Activated CD8-positive, alpha-beta T cell treated with anti-CD3 and anti-CD28 coated beads, Interleukin-2, amount 10 ng/mL, durations not matched to agents 7 days and 5 days (primary cell): ENCODE measurements at regions not wholly inside any gene's neighbourhood (a gene's known extent, or its start where the extent isn't known, plus 50 kb on each side); places are given as distances from the start of the nearest gene placed in this dataset.

Experiments
- ATAC-seq: fragments of 150-1000 bp; cut with Tn5 transposase; one replicate; pipeline ENCODE4 v1.10.0; 2021; ENCODE audit warnings: moderate library complexity
- CTCF ChIA-PET: fragments of 350-600 bp; sonication (Branson Sonifier 250); formaldehyde crosslinking; loops from one replicate; lab custom pipeline; 2021; ENCODE audit warnings: antibody characterized with exemption; lab: Charles Lee
- POLR2A ChIA-PET: fragments of 350-600 bp; sonication (Branson Sonifier 250); formaldehyde crosslinking; loops from one replicate; lab custom pipeline; 2021; ENCODE audit warnings: antibody characterized with exemption; lab: Charles Lee
- DNase-seq: peaks from one replicate; pipeline ENCODE4 v3.0.0-alpha.2; 2020
- H3K27ac Mint-ChIP-seq: one replicate; pipeline ENCODE4 v1.8.0; 2021; ENCODE audit warnings: mild to moderate bottlenecking, mixed read lengths
- H3K27me3 Mint-ChIP-seq: one replicate; pipeline ENCODE4 v1.8.0; 2021; ENCODE audit warnings: low read depth, mixed read lengths
- H3K36me3 Mint-ChIP-seq: one replicate; pipeline ENCODE4 v1.8.0; 2021; ENCODE audit warnings: low read depth, mixed read lengths
- H3K4me1 Mint-ChIP-seq: one replicate; pipeline ENCODE4 v1.8.0; 2021; ENCODE audit warnings: low read depth, mixed read lengths
- H3K4me3 Mint-ChIP-seq: one replicate; pipeline ENCODE4 v1.8.0; 2021; ENCODE audit warnings: mild to moderate bottlenecking, mixed read lengths
- H3K9me3 Mint-ChIP-seq: one replicate; pipeline ENCODE4 v1.8.0; 2022; ENCODE audit warnings: mixed read lengths; ENCODE audit not compliant: insufficient read depth

GRCh38 chr2:8525582-8526402 is 156.1 kb upstream of the ID2 start:
- DNase-seq (no peak), ATAC-seq (no peak)
- POLR2A ChIA-PET = interaction anchor here (0.9 to 1.7 kb wide), 2 partner anchors 12 to 156 kb away, joined by 5 read pairs; partner anchors contain the start of gene ID2
- Mint-ChIP-seq H3K9me3 (peaks cover 11% of the 10 kb centered on the region), H3K36me3 (peaks cover 28% of the 10 kb centered on the region), H3K27me3 (no peaks in the 10 kb centered on the region), H3K4me1 (peaks cover 79% of the 10 kb centered on the region), H3K27ac (peak overlapping the region; percentile 50), H3K4me3 (no peak overlapping the region)
- CTCF ChIA-PET = interaction anchor here (0.9 to 1.4 kb wide), 2 partner anchors 11 to 19 kb away, joined by 3 to 4 read pairs; no protein-coding TSS in a partner anchor

DNA sequence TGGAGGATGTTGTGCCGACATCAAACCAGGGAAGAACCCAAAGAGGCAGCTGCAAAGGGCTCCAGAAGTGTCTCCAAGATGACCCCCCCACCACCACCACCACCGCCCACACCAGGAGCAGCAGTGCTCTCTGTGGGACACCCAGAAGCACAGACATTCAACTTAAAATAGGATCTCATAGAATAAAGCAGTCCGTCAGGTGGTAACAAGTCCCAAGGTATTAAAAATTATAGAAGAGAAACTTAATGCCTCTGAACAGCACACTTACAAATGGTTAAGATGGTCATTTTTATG is 155.5 kb upstream of the ID2 start:
- H3K36me3 Mint-ChIP-seq = peaks cover 33% of the 10 kb centered on the region
- peaks cover 17% of the 10 kb centered on the region for H3K9me3 Mint-ChIP-seq
- CTCF ChIA-PET = interaction anchor here (0.9 to 1.4 kb wide), 2 partner anchors 10 to 19 kb away, joined by 3 to 4 read pairs; no protein-coding TSS in a partner anchor
- POLR2A ChIA-PET = interaction anchor here (1.7 kb wide), 1 partner anchor 12 kb away, joined by 5 read pairs; no protein-coding TSS in a partner anchor
- no peak for DNase-seq
- H3K4me3 Mint-ChIP-seq = no peak overlapping the region
- H3K27ac Mint-ChIP-seq = peak overlapping the region; percentile 50
- peaks cover 73% of the 10 kb centered on the region for H3K4me1 Mint-ChIP-seq
- ATAC-seq = no peak
- no peaks in the 10 kb centered on the region for H3K27me3 Mint-ChIP-seq

GRCh38 chr2:8527031-8527430 is 154.8 kb upstream of the ID2 start:
- Mint-ChIP-seq H3K4me1 (peaks cover 66% of the 10 kb centered on the region), H3K36me3 (peaks cover 33% of the 10 kb centered on the region), H3K4me3 (no peak overlapping the region), H3K27me3 (no peaks in the 10 kb centered on the region), H3K9me3 (peaks cover 23% of the 10 kb centered on the region), H3K27ac (no peak overlapping the region)
- no peak for ATAC-seq
- ChIA-PET POLR2A (no interaction called here), CTCF (no interaction called here)
- DNase-seq = no peak

- POLR2A ChIA-PET = no interaction called here
- no peak overlapping the region for H3K4me3 Mint-ChIP-seq
- CTCF ChIA-PET = no interaction called here
- H3K4me1 Mint-ChIP-seq = peaks cover 60% of the 10 kb centered on the region
- DNase-seq (no peak), ATAC-seq (no peak)
- peaks cover 30% of the 10 kb centered on the region for H3K36me3 Mint-ChIP-seq
- no peaks in the 10 kb centered on the region for H3K27me3 Mint-ChIP-seq
- H3K9me3 Mint-ChIP-seq = peaks cover 26% of the 10 kb centered on the region
- H3K27ac Mint-ChIP-seq = no peak overlapping the region
Observed at GRCh38 chr2:8527676-8528075, 154.2 kb upstream of the ID2 start.

- Mint-ChIP-seq H3K27ac (no peak overlapping the region), H3K27me3 (no peaks in the 10 kb centered on the region), H3K4me3 (no peak overlapping the region), H3K4me1 (peaks cover 48% of the 10 kb centered on the region), H3K36me3 (peaks cover 24% of the 10 kb centered on the region), H3K9me3 (peaks cover 26% of the 10 kb centered on the region)
- ATAC-seq (no peak), DNase-seq (no peak)
- ChIA-PET POLR2A (no interaction called here), CTCF (interaction anchor here (1.0 to 1.4 kb wide), 3 partner anchors 9 to 23 kb away, joined by 3 to 5 read pairs (median 3); no protein-coding TSS in a partner anchor)
Observed at GRCh38 chr2:8528863-8529262, 153.0 kb upstream of the ID2 start.

- DNase-seq = no peak
- no peak for ATAC-seq
- Mint-ChIP-seq H3K27me3 (no peaks in the 10 kb centered on the region), H3K4me3 (no peak overlapping the region), H3K27ac (peak overlapping the region; percentile 18), H3K9me3 (peaks cover 26% of the 10 kb centered on the region), H3K4me1 (peaks cover 39% of the 10 kb centered on the region), H3K36me3 (peaks cover 22% of the 10 kb centered on the region)
- CTCF ChIA-PET = interaction anchor here (1.1 to 1.4 kb wide), 2 partner anchors 8 to 14 kb away, joined by 3 to 5 read pairs; no protein-coding TSS in a partner anchor
- POLR2A ChIA-PET = interaction anchor here (0.7 kb wide), 1 partner anchor 24 kb away, joined by 3 read pairs; no protein-coding TSS in a partner anchor
Observed at GRCh38 chr2:8529706-8530277, 152.1 kb upstream of the ID2 start.

DNA sequence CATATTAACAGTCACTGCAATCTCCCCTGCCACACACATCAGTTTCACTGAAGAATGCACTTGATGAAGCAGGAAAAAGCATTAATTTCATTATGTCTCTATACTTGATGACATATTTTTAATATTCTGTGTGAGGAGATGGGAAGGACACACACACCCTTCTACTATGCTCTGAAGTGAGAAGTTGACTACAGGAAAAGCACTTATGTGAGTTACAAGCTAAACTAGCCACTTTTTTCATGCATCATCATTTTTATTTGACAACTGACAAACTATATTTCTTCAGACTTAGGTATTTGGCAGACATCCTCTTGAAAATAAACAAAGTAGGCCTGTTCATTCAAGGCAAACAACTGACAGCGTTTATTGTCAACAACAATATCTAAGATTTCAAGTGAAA is 150.4 kb upstream of the ID2 start:
- Mint-ChIP-seq H3K27me3 (no peaks in the 10 kb centered on the region), H3K4me1 (peaks cover 36% of the 10 kb centered on the region), H3K36me3 (peaks cover 22% of the 10 kb centered on the region), H3K4me3 (no peak overlapping the region), H3K9me3 (peaks cover 26% of the 10 kb centered on the region), H3K27ac (no peak overlapping the region)
- CTCF ChIA-PET = interaction anchor here (2.6 kb wide), 1 partner anchor 9 kb away, joined by 15 read pairs; no protein-coding TSS in a partner anchor
- DNase-seq (no peak), ATAC-seq (no peak)
- POLR2A ChIA-PET = interaction anchor here (0.8 to 1.2 kb wide), 2 partner anchors 9 to 151 kb away, joined by 3 to 4 read pairs; partner anchors contain the start of gene ID2

DNA sequence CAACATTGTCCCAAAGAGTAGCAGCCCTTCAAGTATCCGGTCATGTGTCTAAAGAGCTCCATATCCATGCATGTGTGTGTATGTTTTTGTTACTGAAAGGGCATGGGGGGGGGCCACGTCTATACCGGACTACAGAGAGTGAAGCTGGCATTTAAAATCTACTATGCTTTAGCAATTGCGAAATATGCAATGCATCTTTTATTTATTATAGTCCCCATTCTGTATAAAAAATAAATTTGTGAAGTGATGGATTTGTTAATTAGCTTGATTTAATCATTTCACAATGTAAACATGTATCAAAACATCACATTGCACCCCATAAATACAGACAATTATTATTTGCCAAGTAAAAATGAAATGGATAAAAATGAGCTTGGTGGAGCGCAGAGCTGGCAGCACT is 149.4 kb upstream of the ID2 start:
- no peak overlapping the region for H3K4me3 Mint-ChIP-seq
- ChIA-PET POLR2A (interaction anchor here (0.6 to 1.2 kb wide), 2 partner anchors 8 to 73 kb away, joined by 3 to 4 read pairs; no protein-coding TSS in a partner anchor), CTCF (interaction anchor here (0.6 to 2.6 kb wide), 4 partner anchors 10 to 227 kb away, joined by 3 to 15 read pairs (median 4); no protein-coding TSS in a partner anchor)
- H3K4me1 Mint-ChIP-seq = peaks cover 37% of the 10 kb centered on the region
- peaks cover 22% of the 10 kb centered on the region for H3K36me3 Mint-ChIP-seq
- no peaks in the 10 kb centered on the region for H3K27me3 Mint-ChIP-seq
- peaks cover 26% of the 10 kb centered on the region for H3K9me3 Mint-ChIP-seq
- no peak overlapping the region for H3K27ac Mint-ChIP-seq
- ATAC-seq = no peak
- no peak for DNase-seq

DNA sequence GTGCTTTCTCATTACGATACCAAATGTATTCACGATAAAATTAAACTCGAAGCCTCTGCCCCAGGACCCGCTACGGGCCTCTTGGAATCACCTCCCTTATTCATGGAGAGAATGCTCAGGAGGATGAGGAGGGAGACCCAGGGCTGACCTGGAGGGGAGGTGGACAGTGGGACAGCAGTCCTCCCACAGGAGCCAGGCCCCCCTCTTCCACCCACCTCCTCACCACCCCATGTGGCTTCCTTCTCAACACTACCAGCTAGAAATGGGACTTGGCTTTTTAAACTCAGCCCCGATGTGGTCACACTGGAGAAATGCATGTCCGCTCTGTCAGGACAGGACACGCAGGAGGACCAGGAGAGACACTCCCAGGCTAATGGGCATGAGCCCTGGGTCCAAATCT is 147.9 kb upstream of the ID2 start:
- Mint-ChIP-seq H3K4me3 (no peak overlapping the region), H3K36me3 (peaks cover 22% of the 10 kb centered on the region), H3K27me3 (no peaks in the 10 kb centered on the region), H3K9me3 (peaks cover 26% of the 10 kb centered on the region), H3K27ac (no peak overlapping the region), H3K4me1 (peaks cover 45% of the 10 kb centered on the region)
- DNase-seq = no peak
- ChIA-PET POLR2A (no interaction called here), CTCF (interaction anchor here (2.6 kb wide), 1 partner anchor 11 kb away, joined by 15 read pairs; no protein-coding TSS in a partner anchor)
- ATAC-seq = no peak

- H3K4me1 Mint-ChIP-seq = peaks cover 49% of the 10 kb centered on the region
- H3K9me3 Mint-ChIP-seq = peaks cover 26% of the 10 kb centered on the region
- no peak for ATAC-seq
- no peaks in the 10 kb centered on the region for H3K27me3 Mint-ChIP-seq
- ChIA-PET CTCF (no interaction called here), POLR2A (no interaction called here)
- no peak overlapping the region for H3K27ac Mint-ChIP-seq
- DNase-seq = no peak
- H3K4me3 Mint-ChIP-seq = no peak overlapping the region
- H3K36me3 Mint-ChIP-seq = peaks cover 24% of the 10 kb centered on the region
Observed at GRCh38 chr2:8534386-8534728, 147.5 kb upstream of the ID2 start.

- H3K4me1 Mint-ChIP-seq = peaks cover 49% of the 10 kb centered on the region
- H3K9me3 Mint-ChIP-seq = peaks cover 22% of the 10 kb centered on the region
- ChIA-PET CTCF (no interaction called here), POLR2A (no interaction called here)
- H3K27ac Mint-ChIP-seq = no peak overlapping the region
- no peak overlapping the region for H3K4me3 Mint-ChIP-seq
- peaks cover 20% of the 10 kb centered on the region for H3K36me3 Mint-ChIP-seq
- H3K27me3 Mint-ChIP-seq = no peaks in the 10 kb centered on the region
- no peak for DNase-seq
- ATAC-seq = no peak
Observed at GRCh38 chr2:8534729-8535468, 147.0 kb upstream of the ID2 start.
